ENCODE measurements at regions not wholly inside any gene's neighbourhood (a gene's known extent, or its start where the extent isn't known, plus 50 kb on each side); places are given as distances from the start of the nearest gene placed in this dataset.

GRCh38 chr1:59063501-59063900 lies 233.4 kb upstream of the FGGY start:
- peak overlapping the region; percentile 81 for H2BK12ac ChIP-seq (ENCODE audit: low read depth, low read length)
- H3K23me2 ChIP-seq (ENCODE audit: low read depth, low read length): peaks cover 2% of the 10 kb centered on the region; the same call in 1 of the 2 replicates
- H2AFZ ChIP-seq (ENCODE audit: low read length): no peak overlapping the region
- H3K4ac ChIP-seq (replicated peaks; ENCODE audit: insufficient read length, low read depth, low read length): no peak overlapping the region
- H2BK5ac ChIP-seq (ENCODE audit: low read depth, low read length): peak overlapping the region; percentile 94; the same call in 1 of the 2 replicates
- H4K8ac ChIP-seq (ENCODE audit: extremely low read depth, insufficient read depth, low read length): no peak overlapping the region
- WGBS, 2 experiments (ENCODE audit: extremely low coverage in 1 of 2, insufficient coverage in 1 of 2, insufficient read length in 1 of 2, insufficient replicate concordance in 2 of 2, low coverage in 1 of 2, low lambda C conversion rate in 2 of 2, missing lambda C conversion rate in 1 of 2): 18% methylated on average over 3 of the region's 3 CpGs; no CpG with 5 or more reads in 1 of the 2 experiments
- POLR2A ChIA-PET (ENCODE audit: partially characterized antibody): interaction anchor here (2.1 kb wide), 1 partner anchor 14 kb away, joined by 7 read pairs; no protein-coding TSS in a partner anchor
- peaks cover 2 to 25% (median 14%) of the 10 kb centered on the region in 4 experiments; a peak in 4 of 7 replicates for H3K4me1 ChIP-seq (replicated peaks in 1 of 4; ENCODE audit: control insufficient read depth in 3 of 4, insufficient read depth in 4 of 4, low read length in 3 of 4)
- DNase-seq (ENCODE audit: low read depth in 1 of 2, low spot score in 2 of 2) (no peak), FAIRE-seq (peak; percentile 42)
- no peak overlapping the region for H3K23ac ChIP-seq (ENCODE audit: insufficient read length)
- H4K20me1 ChIP-seq (replicated peaks in 1 of 2; ENCODE audit: control insufficient read depth in 1 of 2, insufficient read depth in 2 of 2, low read length in 2 of 2): no peaks in the 10 kb centered on the region
- H3K27me3 ChIP-seq (replicated peaks in 1 of 4; ENCODE audit: control insufficient read depth in 3 of 4, extremely low read depth in 1 of 4, insufficient read depth in 3 of 4, low read length in 3 of 4): no peaks in the 10 kb centered on the region
- no peak overlapping the region for H2AK5ac ChIP-seq (ENCODE audit: low read depth, low read length)
- H3K27ac ChIP-seq (ENCODE audit: low read depth, low read length): peak overlapping the region; percentile 6; the same call in 1 of the 2 replicates
- no peak overlapping the region for H4K5ac ChIP-seq (ENCODE audit: insufficient read length, low read depth, low read length)
- no peak overlapping the region for H2BK120ac ChIP-seq (replicated peaks; ENCODE audit: low read depth, low read length)
- peak overlapping the region; percentile 31 to 61 for H3K4me2 ChIP-seq (ENCODE audit: insufficient read depth in 1 of 2, low read depth in 2 of 2, low read length in 2 of 2)
- no peak overlapping the region for H3K14ac ChIP-seq (ENCODE audit: insufficient read length)
- no peaks in the 10 kb centered on the region for H3K79me2 ChIP-seq (ENCODE audit: control insufficient read depth in 1 of 2, insufficient read depth in 2 of 2, low read length in 2 of 2)
- no peak overlapping the region for H3K56ac ChIP-seq (replicated peaks; ENCODE audit: insufficient read length, low read depth, low read length)
- CTCF ChIA-PET (ENCODE audit: partially characterized antibody): interaction anchor here (1.2 kb wide), 2 partner anchors 15 to 46 kb away, joined by 3 to 4 read pairs; no protein-coding TSS in a partner anchor
- no peaks in the 10 kb centered on the region for H3K79me1 ChIP-seq (ENCODE audit: low read depth, low read length)
- H2BK15ac ChIP-seq (ENCODE audit: low read length): 0 out of 2 replicates have a peak overlapping the region, but pooled peaks have one; percentile 25
- H3K18ac ChIP-seq (ENCODE audit: extremely low read depth, low read length): peak overlapping the region; percentile 86
- peak overlapping the region; percentile 73; the same call in 1 of the 2 replicates for H2BK20ac ChIP-seq (ENCODE audit: low read length)
- H4K91ac ChIP-seq (replicated peaks; ENCODE audit: insufficient read length, low read length): peak overlapping the region; percentile 12
- H3K9ac ChIP-seq (replicated peaks in 1 of 4; ENCODE audit: extremely low read depth in 1 of 4, low read depth in 3 of 4, low read length in 3 of 4): no peak overlapping the region
- no peaks in the 10 kb centered on the region for H3K9me3 ChIP-seq (ENCODE audit: insufficient read depth in 2 of 2, low read depth in 1 of 2, low read length in 1 of 2)
- no peaks in the 10 kb centered on the region for H3K36me3 ChIP-seq (ENCODE audit: control insufficient read depth in 2 of 4, insufficient read depth in 4 of 4, low read length in 3 of 4)
- H3K4me3 ChIP-seq (ENCODE audit: extremely low read depth in 1 of 4, insufficient read depth in 2 of 4, low read depth in 3 of 4, low read length in 4 of 4): peak overlapping the region in 1 of 4 experiments; percentile 3; a peak in 1 of 8 replicates
- TF ChIP-seq GTF2F1 (IDR thresholded peaks at IDR 0.05; ENCODE audit: borderline replicate concordance, low read depth, low read length) (no peak), MAX (IDR thresholded peaks at IDR 0.05) (no peak), SP4 (IDR thresholded peaks at IDR 0.05; ENCODE audit: low read length) (no peak), JUND (IDR thresholded peaks at IDR 0.05; ENCODE audit: low read length) (no peak), BACH1 (IDR thresholded peaks at IDR 0.05; ENCODE audit: low read length) (no peak), ATF2 (IDR thresholded peaks at IDR 0.05; ENCODE audit: low read length) (no peak), SIX5 (IDR thresholded peaks at IDR 0.05; ENCODE audit: low read depth, low read length) (no peak)

Data from H1 (cell line).